ENCODE measurements at regions not wholly inside any gene's neighbourhood (a gene's known extent, or its start where the extent isn't known, plus 50 kb on each side); places are given as distances from the start of the nearest gene placed in this dataset.

DNA sequence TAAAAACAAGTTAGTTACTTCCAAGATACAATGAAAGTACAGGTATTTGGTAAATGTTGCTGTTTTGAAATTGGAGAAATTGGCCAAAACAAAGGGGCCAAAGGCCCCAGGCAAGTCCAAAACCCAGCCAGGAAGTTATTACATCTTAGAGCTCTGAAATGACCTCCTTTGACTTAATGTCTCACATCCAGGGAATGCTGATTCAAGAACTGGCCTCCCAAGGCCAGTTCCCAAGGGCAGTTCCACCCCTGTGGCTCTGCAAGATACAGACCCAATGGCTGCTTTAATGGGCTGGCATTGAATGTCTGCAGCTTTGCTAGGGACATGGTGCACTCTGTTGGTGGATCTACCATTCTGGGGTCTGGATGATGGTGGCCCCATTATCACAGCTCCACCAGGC, 217.3 kb upstream of the FKBP1C start:
- TF ChIP-seq, protein P1, sequence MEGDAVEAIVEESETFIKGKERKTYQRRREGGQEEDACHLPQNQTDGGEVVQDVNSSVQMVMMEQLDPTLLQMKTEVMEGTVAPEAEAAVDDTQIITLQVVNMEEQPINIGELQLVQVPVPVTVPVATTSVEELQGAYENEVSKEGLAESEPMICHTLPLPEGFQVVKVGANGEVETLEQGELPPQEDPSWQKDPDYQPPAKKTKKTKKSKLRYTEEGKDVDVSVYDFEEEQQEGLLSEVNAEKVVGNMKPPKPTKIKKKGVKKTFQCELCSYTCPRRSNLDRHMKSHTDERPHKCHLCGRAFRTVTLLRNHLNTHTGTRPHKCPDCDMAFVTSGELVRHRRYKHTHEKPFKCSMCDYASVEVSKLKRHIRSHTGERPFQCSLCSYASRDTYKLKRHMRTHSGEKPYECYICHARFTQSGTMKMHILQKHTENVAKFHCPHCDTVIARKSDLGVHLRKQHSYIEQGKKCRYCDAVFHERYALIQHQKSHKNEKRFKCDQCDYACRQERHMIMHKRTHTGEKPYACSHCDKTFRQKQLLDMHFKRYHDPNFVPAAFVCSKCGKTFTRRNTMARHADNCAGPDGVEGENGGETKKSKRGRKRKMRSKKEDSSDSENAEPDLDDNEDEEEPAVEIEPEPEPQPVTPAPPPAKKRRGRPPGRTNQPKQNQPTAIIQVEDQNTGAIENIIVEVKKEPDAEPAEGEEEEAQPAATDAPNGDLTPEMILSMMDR (conservative IDR thresholded peaks at IDR 0.05; ENCODE audit: low read length), result no peak
- no peak for TF ChIP-seq EZH2phosphoT487 (IDR thresholded peaks at IDR 0.05; ENCODE audit: borderline replicate concordance)
